GM18867 (cell line): ENCODE measurements at regions not wholly inside any gene's neighbourhood (a gene's known extent, or its start where the extent isn't known, plus 50 kb on each side); places are given as distances from the start of the nearest gene placed in this dataset.

Experiments
- ATAC-seq: cut with Tn5 transposase; IDR thresholded peaks from one replicate; pipeline ENCODE4 v1.9.1; 2021; ENCODE audit warnings: mild to moderate bottlenecking, moderate library complexity; ENCODE audit not compliant: unreplicated experiment

DNA sequence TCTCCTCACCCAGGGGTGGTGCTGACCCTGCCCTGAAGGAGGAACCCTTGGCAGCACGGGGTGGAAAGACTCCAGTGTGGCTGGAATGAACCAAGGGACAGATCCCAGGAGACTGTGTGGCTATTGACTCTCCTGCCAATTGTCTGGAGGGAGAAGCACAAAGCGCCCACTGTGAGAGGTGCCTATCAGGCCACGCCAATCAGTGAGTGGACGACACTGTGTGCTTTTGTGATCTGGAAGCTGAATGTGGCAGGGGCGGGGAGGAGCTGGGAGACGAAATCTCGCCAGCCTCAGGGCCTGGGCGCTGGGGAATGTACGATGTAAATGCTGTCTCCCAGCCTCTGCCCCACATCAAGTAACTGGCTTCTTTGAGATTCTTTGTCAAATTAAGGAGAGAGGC is 167.1 kb downstream of the ZBTB18 start:
- no peak for ATAC-seq

DNA sequence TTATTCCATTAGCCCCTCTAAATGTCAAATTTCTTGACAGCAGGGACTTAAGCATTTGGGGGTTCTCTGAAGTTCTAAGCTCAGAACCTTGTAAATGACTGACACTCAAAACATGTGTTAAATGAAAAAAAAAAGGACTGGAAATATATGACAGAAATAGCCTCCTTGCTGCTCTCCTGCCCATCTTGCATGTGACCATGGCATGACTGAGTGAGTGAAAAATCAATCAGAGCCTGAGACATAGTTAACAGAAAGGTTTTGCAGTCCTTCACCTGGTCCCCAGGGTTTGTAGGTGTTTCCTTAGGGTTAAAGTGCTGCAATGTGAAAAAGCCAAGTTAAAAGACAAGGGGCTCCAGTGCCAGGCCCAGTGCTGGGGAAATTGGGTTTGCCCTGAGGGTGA is 168.1 kb downstream of the ZBTB18 start:
- ATAC-seq: no peak

DNA sequence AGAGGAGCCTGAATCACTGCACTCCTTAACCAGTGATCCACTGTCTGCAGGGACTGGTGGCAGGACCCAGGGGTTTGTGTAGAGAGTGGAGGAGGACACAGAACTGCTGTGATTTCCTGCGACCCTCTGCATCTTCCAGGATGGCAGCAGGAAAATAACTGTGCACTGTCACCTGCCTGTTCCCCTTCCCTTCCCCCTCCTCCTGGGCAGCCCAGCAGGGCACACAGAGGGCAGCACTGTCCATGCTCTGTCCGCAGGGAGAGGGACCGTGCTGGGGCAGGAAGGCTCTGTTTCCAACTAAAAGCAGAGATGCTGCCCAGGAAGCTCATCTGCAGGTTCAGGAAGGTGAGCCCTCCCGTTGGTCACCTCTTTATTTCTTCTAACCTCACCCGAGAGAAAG is 168.7 kb downstream of the ZBTB18 start:
- no peak for ATAC-seq

DNA sequence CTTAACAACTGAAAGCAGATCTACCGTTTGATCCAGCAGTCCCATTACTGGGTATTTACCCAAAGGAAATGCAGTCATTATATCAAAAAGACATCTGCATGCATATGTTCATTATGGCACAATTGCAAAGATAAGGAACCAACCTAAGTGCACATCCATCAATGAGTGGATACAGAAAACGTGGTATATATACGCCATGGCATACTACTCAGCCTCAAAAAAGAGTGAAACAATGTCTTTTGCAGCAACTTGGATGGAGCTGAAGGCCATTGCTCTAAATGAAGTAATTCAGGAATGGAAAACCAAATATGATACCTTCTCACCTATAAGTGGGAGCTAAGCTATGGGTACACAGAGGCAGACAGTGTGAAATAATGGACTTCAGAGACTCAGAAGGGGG is 169.3 kb downstream of the ZBTB18 start:
- no peak for ATAC-seq

DNA sequence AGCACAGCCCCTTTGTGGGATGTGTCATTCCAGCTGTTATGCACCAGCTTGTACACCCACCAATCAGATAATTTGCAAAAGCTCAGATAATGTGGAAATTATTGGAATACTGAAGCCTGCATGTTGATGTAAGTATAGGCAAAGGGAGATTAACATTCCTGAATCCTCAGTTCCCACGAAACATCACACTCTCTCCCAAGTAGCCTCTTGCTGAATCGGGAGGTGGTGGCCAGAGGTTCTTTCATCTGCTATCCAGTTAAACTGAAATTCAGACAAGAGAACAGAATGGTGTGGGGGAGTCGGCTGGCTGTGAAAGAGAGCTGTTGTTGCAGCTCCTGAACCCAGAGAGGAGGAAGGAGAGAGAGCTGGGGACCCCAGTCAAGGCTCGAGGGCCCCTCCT is 170.9 kb downstream of the ZBTB18 start:
- ATAC-seq: no peak

DNA sequence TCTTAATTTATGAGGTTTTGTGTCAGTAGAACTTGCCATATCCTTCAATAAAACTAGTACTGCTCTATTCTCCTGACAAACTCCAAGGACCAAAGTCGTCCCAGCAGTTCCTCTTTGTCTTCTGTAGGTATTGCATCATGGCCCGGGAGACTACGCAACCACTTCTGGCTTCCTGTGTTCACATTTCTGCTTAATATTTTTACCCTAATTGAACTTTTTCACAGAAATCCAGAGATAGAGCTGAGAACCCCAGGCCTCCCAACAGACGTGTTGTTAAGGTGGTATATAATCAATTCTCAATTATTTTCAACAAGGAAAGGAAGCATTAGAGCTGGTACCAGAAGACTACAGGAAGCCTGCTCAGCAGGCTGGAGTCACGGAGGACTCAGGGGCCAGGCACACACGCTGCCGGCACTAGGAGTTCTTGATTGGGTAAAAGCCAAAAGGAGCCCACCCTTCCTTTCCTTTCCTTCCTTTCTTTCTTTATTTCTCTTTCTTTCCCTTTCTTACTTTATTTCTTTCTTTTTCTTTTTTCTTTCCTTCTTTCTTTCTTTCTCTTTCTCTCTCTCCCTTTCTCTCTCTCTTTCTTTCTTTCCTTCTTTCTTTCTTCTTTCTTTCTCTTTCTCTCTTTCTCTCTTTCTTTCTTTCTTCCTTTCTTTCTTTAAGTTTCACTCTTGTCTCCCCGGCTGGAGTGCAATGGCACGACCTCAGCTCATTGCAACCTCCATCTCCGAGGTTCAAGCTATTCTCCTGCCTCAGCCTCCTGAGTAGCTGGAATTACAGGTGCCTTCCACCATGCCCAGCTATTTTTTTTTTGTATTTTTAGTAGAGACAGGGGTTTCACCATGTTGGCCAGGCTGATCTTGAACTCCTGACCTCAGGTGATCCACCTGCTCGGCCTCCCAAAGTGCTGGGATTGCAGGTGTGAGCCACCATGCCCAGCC is 173.7 kb downstream of the ZBTB18 start:
- no peak for ATAC-seq

DNA sequence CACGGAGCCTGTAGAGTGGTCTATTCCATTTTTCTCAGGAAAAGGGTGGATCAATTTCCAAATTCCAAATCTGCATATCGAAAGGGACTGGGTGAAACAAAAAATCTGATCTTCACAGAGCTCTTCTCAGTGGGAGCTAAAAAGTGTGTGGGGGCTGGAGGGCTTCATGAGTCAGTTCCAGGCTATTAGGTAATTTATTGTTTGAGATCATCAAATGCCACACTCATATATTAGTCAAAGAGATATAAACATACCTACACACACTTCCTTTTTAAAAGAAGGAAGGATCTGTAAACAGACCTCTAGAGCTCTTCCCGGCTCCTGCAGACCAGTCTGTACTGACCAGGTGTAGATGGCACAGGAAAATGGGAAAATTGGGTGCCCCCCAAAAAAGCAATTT is 175.4 kb downstream of the ZBTB18 start:
- ATAC-seq: no peak

DNA sequence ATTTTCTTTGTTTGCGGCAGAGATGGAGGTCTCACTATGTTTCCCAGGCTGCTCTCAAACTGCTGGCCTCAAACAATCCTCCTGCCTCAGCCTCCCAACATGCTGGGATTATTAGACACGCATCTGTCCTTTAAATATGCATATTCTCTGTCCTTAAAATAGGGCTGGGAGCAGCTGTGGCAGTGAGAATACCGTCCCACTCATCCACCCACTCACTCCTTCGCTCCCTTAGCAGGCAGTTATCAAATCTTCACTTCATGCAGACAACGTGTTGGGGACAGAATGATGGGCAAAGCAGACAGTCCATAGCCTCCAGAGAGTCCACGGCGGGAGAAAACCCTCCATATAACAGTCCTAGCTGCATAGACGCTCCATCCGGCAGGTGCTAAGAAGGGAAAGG is 179.4 kb downstream of the ZBTB18 start:
- no peak for ATAC-seq

DNA sequence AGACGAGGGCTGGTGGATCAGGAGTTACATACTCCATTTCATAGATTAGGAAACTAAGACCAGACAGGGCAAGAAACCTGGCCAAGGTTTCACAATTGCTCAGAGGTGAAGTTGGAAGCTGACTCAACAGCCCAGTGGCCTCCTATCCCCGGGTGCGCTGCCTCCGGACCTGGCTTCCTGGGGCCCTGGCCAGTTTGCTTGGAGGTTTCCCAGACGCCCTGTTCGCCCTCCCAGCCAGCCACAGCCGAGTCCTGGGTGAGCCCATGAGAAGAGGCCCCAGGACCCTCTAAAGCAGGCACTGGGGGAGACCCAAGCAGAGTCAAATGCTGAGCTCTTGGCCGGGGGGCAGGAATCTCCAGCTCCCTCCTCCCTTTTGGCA is 180.1 kb downstream of the ZBTB18 start:
- ATAC-seq: no peak

DNA sequence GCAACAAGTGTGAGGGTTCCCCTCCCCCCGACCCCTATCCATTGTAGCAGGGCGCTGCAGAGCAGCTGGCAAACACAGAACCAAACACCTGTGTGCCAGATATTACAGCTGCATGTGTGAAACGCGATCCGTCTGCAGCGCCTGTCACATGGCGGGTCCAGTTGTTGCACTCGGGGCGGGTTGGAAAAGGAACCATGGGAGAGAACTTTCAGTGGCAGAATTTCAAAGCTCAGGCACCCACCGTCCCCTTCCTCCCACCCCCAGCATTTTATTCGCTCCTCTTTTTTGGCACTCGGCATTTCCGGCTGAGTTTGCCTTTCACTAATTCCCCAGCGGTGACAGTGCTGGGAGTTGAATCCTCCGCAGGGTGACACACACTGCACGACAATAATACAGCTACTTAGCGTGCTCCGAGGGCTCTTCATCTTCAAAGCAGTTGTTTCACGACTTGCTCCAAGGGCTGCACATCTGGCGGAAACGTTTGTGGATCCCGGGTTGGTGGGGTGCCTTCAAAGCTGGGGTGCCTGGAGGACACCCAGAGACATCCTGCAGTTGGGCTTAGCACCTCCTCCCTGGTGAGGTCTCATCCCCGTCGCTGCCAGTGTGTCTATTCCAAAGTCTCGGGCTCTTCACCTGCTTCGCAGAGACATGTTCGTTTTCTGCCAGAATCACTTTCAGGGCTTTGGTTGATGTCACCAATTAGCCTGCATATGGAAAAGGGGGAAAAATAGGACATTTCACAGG is 180.7 kb downstream of the ZBTB18 start:
- peak; percentile 52 for ATAC-seq

DNA sequence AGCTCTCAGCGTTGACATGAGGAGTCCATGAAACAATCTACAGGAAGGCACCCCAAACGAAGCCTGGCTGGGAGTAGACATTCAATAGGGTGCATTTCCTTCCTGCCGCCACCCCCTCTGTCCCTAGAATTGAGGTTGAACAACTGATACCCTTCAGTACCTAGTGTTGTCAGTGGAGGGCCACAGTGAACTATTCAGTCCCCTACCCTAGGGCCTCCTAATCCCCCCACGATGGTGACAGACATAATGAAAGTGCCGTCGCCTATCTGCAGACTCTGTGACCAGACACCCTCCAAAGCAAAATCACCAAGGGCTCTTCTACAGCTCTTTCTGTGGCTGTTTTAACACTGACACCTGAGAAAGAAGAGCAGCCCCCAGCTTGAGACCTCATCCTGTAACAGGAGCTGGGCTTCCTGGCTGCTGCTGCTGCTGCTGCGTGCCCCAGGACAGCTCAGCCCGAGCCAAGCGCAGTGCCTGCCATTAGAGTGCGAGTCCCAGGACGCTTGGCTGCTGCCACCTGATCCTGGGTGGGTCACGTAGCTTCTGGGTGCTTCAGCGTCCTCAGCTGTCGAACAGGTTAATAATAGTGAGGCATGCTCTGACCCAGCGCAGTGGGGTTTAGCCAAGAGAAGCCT is 183.0 kb downstream of the ZBTB18 start:
- ATAC-seq: no peak

DNA sequence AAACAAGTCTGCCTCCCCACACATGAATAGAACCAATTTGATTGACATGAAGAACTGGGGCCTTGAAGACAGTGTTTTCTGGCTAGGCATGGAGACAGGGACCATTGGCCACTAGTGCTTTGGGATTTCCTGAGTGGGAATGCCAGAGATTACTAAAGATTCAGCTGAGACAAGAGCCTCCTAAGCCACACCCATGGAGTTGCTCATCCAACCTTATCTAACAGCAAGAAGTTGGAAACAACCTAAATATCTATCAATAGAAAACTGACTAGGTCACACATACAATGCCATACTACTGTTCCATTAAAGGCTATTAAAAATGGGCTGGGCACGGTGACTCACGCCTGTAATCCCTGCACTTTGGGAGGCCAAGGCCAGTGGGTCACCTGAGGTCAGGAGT is 184.1 kb downstream of the ZBTB18 start:
- ATAC-seq: no peak

DNA sequence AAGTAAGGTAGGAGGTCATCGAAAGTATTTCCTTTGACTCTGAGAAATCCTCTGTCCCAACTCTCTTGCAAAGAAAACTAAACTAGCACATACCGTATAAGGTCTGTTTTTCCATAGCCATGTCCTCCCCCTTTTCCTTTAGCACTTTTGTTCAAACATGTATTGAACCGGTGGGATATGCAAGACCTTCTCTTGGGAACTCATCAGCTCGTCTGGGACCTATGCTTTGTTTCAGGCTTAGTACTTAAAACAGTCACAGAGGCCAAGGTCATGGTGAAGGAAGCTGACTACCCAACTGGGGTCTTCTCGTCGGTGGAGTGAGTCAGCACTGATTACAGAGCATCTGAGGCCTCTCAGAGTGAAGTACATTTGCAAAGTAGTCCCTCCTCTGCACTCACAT is 185.0 kb downstream of the ZBTB18 start:
- no peak for ATAC-seq

DNA sequence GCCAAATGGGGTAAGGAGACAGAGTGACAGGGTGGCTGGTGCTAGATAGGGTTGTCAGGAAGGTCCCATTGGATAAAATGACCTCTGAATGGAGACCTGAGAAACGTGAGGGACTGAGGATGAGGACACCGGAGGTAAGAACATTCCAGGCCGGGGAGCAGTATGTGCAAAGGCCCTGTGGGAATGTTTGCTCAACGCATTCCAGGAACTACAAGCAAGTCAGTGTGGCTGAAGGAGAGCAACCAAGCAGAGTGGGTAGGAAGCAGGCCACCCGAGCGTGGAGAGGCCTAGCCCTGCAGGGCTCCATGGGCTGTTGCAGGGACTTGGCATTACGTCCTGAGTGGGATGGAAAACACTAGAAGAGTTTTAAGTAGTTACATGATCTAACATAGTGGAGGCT is 185.6 kb downstream of the ZBTB18 start:
- ATAC-seq: no peak

DNA sequence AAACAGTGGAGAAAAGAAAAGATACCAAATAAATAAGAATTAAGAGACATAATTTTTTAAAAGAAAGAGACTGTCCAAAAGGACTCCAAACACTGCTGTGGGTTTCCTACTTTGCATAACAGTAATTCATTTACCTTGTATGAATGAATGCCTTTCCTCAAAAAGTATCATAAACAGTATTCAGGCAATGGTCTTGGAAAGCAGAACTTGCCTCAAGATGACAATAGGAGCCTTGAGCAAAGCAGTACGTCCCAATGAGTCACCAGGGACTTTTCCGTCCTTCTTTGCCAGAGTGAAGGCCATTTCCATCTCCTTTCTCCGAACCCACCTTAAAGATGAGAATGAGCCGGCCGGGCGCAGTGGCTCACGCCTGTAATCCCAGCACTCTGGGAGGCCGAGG is 186.4 kb downstream of the ZBTB18 start:
- no peak for ATAC-seq

DNA sequence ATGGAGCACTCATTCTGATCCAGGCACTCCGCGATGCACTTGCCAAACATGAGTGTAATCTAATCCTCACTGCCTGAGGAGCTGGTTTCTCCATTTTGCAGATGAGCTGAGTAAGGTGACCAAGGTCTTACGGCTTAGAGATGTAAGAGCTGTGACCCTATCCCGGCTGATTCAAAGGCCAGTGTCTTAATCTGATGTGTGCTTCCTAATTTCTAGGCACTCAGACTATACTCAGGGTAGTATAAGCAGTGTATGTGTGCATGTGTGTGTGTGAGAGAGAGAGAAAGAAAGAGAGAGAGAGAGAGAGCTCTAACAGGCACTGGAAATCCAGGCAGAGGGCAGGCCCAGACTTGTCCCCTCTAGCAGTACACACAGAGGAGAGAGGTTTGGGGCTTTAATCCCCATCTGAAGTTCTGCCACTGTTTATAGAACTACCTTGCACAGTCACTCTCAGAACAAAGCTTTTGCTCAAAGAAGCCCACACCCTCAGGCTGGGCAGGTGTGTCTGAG is 188.2 kb downstream of the ZBTB18 start:
- ATAC-seq: peak; percentile 55

DNA sequence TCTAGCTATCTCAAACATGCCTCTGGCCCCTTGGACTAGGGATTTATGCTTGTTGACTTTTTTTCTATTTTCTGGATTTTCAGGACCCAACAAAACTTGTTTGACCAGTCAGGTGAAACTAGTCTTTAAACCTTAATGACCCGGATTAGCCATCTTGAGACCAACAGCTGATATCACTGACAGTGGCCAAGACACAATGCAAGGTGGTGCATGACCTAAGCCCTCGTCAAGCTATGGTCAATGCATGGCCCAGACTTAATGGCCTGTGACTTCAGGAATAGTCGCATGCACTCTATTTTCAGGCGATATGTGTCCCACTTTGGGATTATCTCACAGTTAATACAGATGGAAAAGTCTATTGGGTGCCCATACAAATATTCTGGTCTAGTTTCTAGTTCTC is 190.4 kb downstream of the ZBTB18 start:
- ATAC-seq: no peak

DNA sequence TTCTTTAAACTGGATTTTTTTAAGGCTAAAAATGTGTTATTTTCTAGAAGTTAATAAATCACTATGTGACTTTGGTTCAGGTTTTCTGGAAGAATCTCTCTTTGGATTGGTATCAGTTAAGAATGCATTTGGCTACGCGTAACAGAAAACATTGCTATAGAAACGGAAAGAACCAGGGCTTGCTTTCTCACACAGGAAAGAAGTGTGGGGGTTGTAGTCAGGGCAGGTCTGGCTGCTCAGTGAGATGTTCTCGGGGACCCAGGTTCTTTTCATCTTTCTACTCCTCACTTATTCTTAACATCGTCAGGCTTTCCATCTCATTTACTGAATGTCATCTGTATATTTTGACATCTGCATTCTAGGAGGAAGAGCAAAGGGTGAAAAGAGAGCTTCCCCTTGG is 191.4 kb downstream of the ZBTB18 start:
- ATAC-seq: peak; percentile 77

DNA sequence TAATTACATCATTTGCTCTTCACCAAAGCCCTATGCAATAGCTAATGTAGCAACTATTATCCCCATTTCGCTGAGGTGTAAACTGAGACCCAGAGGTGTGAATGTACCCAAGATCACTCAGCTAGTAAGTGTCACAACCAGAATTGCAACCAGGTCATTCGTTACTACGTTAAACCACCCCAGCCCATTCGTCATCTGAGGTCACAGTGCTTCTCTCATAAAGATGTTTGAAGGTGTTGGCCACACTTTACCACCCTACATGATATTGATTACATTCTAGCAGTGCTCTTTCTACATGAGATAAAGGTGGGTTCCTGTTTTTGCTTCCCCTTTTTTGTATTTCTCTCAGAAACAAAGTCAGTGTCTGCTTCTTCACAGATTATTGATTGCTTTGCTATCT is 195.3 kb downstream of the ZBTB18 start:
- ATAC-seq: peak; percentile 58

DNA sequence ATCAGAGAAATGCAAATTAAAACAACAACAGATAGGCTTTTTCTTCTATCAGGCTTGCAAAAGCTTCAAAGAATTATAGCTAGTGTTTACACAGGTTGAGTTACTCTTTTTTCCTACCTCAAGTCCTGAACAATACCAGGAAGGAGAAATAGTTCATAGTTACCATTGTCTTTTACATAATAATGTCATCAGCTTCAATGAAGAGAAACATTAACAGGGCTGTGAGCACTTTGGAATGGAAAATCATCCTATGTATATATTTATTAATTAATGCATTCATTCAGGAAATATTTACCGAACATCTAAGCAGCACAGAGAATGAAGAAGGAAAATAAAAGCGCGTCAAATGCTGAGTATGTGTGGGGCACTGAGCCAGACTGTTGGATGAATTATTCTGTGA is 197.3 kb downstream of the ZBTB18 start:
- ATAC-seq: no peak

DNA sequence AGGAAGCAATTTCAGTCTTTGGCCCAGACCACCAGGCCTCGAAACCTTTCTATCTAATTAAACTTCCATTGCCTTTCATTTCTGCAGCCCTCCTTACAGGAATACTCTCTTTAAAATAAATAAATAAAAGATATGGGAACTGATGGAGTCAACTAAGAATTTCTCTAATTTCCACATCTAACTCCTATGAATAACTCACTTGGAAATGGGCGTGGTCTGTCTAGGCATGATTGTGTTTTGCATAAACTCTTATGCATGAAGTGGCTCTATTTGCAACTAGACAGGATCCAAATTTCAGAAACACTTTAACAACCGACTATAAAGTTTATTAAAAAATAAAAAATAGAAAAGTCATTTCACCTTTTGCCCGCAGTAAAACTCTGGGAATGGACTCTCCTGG is 199.5 kb downstream of the ADSS2 start:
- ATAC-seq: no peak

DNA sequence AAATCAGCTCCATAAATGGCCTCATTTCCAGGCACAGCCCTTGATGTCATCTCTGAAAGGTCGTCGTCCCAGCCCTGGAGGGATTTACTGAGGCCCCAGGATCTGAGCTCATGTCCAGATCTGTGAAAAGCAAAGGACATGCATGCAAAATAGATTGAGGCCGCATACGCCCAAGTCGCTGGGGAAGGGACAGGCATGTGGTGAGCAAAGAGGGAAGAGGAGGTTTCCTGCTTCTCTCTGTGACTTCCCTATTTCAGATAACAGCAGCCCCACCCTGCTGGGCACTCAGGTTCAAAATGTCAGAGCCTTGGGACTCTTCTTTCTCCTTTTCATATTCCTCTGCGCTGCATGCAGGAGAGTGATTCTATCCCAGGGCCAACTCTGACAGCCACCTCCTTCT is 197.2 kb downstream of the ADSS2 start:
- ATAC-seq: no peak
